ENCODE measurements at regions not wholly inside any gene's neighbourhood (a gene's known extent, or its start where the extent isn't known, plus 50 kb on each side); places are given as distances from the start of the nearest gene placed in this dataset.

GRCh38 chr2:145644820-145645302, 1124.9 kb upstream of the ZEB2 start:
- DNase-seq: no peak

GRCh38 chr2:145638675-145639074, 1118.8 kb upstream of the ZEB2 start:
- no peak for DNase-seq

GRCh38 chr2:145635706-145636427, 1115.9 kb upstream of the ZEB2 start:
- DNase-seq: no peak

GRCh38 chr2:145631561-145631960, 1111.6 kb upstream of the ZEB2 start:
- DNase-seq: no peak

GRCh38 chr2:145626301-145626700, 1106.4 kb upstream of the ZEB2 start:
- DNase-seq: no peak

- DNase-seq: no peak
Measured at GRCh38 chr2:145625111-145625510, 1105.2 kb upstream of the ZEB2 start.

GRCh38 chr2:145623136-145623535, 1103.2 kb upstream of the ZEB2 start:
- no peak for DNase-seq

GRCh38 chr2:145622285-145622684, 1102.4 kb upstream of the ZEB2 start:
- DNase-seq: no peak

- no peak for DNase-seq
Measured at GRCh38 chr2:145617906-145618305, 1098.0 kb upstream of the ZEB2 start.

GRCh38 chr2:145617420-145617819, 1097.5 kb upstream of the ZEB2 start:
- DNase-seq: no peak

- no peak for DNase-seq
Measured at GRCh38 chr2:145615626-145616025, 1095.7 kb upstream of the ZEB2 start.

- DNase-seq: no peak
Measured at GRCh38 chr2:145609951-145610350, 1090.0 kb upstream of the ZEB2 start.

- no peak for DNase-seq
Measured at GRCh38 chr2:145601361-145601925, 1081.5 kb upstream of the ZEB2 start.

GRCh38 chr2:145600811-145601210, 1080.9 kb upstream of the ZEB2 start:
- DNase-seq: no peak

GRCh38 chr2:145599756-145600155, 1079.8 kb upstream of the ZEB2 start:
- DNase-seq: no peak

- no peak for DNase-seq
Measured at GRCh38 chr2:145598434-145598833, 1078.5 kb upstream of the ZEB2 start.

GRCh38 chr2:145597809-145598208, 1077.9 kb upstream of the ZEB2 start:
- no peak for DNase-seq

- DNase-seq: no peak
Measured at GRCh38 chr2:145597006-145597405, 1077.1 kb upstream of the ZEB2 start.

- no peak for DNase-seq
Measured at GRCh38 chr2:145596416-145596815, 1076.5 kb upstream of the ZEB2 start.

GRCh38 chr2:145595296-145595695, 1075.4 kb upstream of the ZEB2 start:
- DNase-seq: no peak

GRCh38 chr2:145593991-145594614, 1074.2 kb upstream of the ZEB2 start:
- DNase-seq: no peak

- DNase-seq: no peak
Measured at GRCh38 chr2:145593280-145593679, 1073.4 kb upstream of the ZEB2 start.

GRCh38 chr2:145592361-145592760, 1072.4 kb upstream of the ZEB2 start:
- no peak for DNase-seq

- DNase-seq: no peak
Measured at GRCh38 chr2:145591109-145591809, 1071.3 kb upstream of the ZEB2 start.

Data from stimulated activated naive CD4-positive, alpha-beta T cell (primary cell).